IgD-negative memory B cell (primary cell): ENCODE measurements at regions not wholly inside any gene's neighbourhood (a gene's known extent, or its start where the extent isn't known, plus 50 kb on each side); places are given as distances from the start of the nearest gene placed in this dataset.
"Not testable (repeated sequence)": the region's sequence is repeated elsewhere in the genome, so short reads cannot be mapped to it uniquely, and the experiment has no call there.

ENCODE experiments used
- H3K27ac Mint-ChIP-seq, 3 donors: one replicate each; pipeline ENCODE4 v1.8.0; 2020 to 2022; ENCODE audit warnings: mild to moderate bottlenecking in 3 of 3, mixed read lengths in 3 of 3, moderate library complexity in 1 of 3
- H3K27me3 Mint-ChIP-seq: one replicate; pipeline ENCODE4 v1.8.0; 2021; ENCODE audit warnings: mixed read lengths
- H3K36me3 Mint-ChIP-seq: one replicate; pipeline ENCODE4 v1.8.0; 2020; ENCODE audit warnings: mild to moderate bottlenecking, mixed read lengths
- H3K4me1 Mint-ChIP-seq, 3 donors: one replicate each; pipeline ENCODE4 v1.8.0; 2020 to 2022; ENCODE audit warnings: mixed read lengths in 3 of 3, mild to moderate bottlenecking in 1 of 3
- H3K4me3 Mint-ChIP-seq, 4 donors: one replicate each; pipeline ENCODE4 v1.8.0; 2020 to 2022; ENCODE audit warnings: mild to moderate bottlenecking in 4 of 4, mixed read lengths in 4 of 4, moderate library complexity in 3 of 4
- H3K9me3 Mint-ChIP-seq, 3 donors: one replicate each; pipeline ENCODE4 v1.8.0; 2020 to 2021; ENCODE audit warnings: mixed read lengths in 3 of 3, mild to moderate bottlenecking in 1 of 3

GRCh38 chr7:108627476-108628051, 57.9 kb downstream of the DNAJB9 start:
- no peak overlapping the region for H3K27ac Mint-ChIP-seq
- H3K4me1 Mint-ChIP-seq, result peaks cover 0 to 3% (median 0%) of the 10 kb centered on the region in 3 donors
- no peaks in the 10 kb centered on the region for H3K36me3 Mint-ChIP-seq
- no peak overlapping the region for H3K4me3 Mint-ChIP-seq
- peaks cover 21% of the 10 kb centered on the region for H3K27me3 Mint-ChIP-seq
- no peaks in the 10 kb centered on the region for H3K9me3 Mint-ChIP-seq

- Mint-ChIP-seq H3K27ac (no peak overlapping the region), H3K27me3 (peaks cover 17% of the 10 kb centered on the region), H3K36me3 (no peaks in the 10 kb centered on the region), H3K4me1 (no peaks in the 10 kb centered on the region), H3K9me3 (no peaks in the 10 kb centered on the region), H3K4me3 (no peak overlapping the region)
Observed at GRCh38 chr7:108628678-108629077, 59.0 kb downstream of the DNAJB9 start.

GRCh38 chr7:108629651-108630400, 60.2 kb downstream of the DNAJB9 start:
- Mint-ChIP-seq H3K36me3 (no peaks in the 10 kb centered on the region), H3K9me3 (peaks cover 0 to 3% (median 0%) of the 10 kb centered on the region in 3 donors), H3K4me3 (no peak overlapping the region), H3K4me1 (no peaks in the 10 kb centered on the region), H3K27ac (no peak overlapping the region), H3K27me3 (peaks cover 10% of the 10 kb centered on the region)

- Mint-ChIP-seq H3K27me3 (peaks cover 6% of the 10 kb centered on the region), H3K4me1 (no peaks in the 10 kb centered on the region), H3K9me3 (peaks cover 0 to 8% (median 2%) of the 10 kb centered on the region in 3 donors), H3K27ac (no peak overlapping the region), H3K4me3 (no peak overlapping the region), H3K36me3 (no peaks in the 10 kb centered on the region)
Observed at GRCh38 chr7:108634036-108634435, 64.4 kb downstream of the DNAJB9 start.

GRCh38 chr7:108634535-108634934, 64.9 kb downstream of the DNAJB9 start:
- H3K4me3 Mint-ChIP-seq, result no peak overlapping the region
- peaks cover 6% of the 10 kb centered on the region for H3K27me3 Mint-ChIP-seq
- peaks cover 0 to 8% (median 2%) of the 10 kb centered on the region in 3 donors for H3K9me3 Mint-ChIP-seq
- H3K4me1 Mint-ChIP-seq, result no peaks in the 10 kb centered on the region
- H3K36me3 Mint-ChIP-seq, result no peaks in the 10 kb centered on the region
- H3K27ac Mint-ChIP-seq, result no peak overlapping the region

- Mint-ChIP-seq H3K9me3 (peaks cover 0 to 8% (median 5%) of the 10 kb centered on the region in 3 donors), H3K27me3 (peaks cover 6% of the 10 kb centered on the region), H3K4me1 (no peaks in the 10 kb centered on the region), H3K36me3 (no peaks in the 10 kb centered on the region), H3K4me3 (no peak overlapping the region), H3K27ac (no peak overlapping the region)
Observed at GRCh38 chr7:108637049-108637621, 67.5 kb downstream of the DNAJB9 start.

GRCh38 chr7:108642126-108642525, 72.5 kb downstream of the DNAJB9 start:
- Mint-ChIP-seq H3K9me3 (peaks cover 0 to 3% (median 0%) of the 10 kb centered on the region in 3 donors), H3K27ac (no peak overlapping the region), H3K36me3 (no peaks in the 10 kb centered on the region), H3K4me3 (no peak overlapping the region), H3K27me3 (peaks cover 5% of the 10 kb centered on the region), H3K4me1 (no peaks in the 10 kb centered on the region)

- H3K9me3 Mint-ChIP-seq, result peaks cover 0 to 3% (median 0%) of the 10 kb centered on the region in 3 donors
- H3K36me3 Mint-ChIP-seq, result no peaks in the 10 kb centered on the region
- peaks cover 2% of the 10 kb centered on the region for H3K27me3 Mint-ChIP-seq
- no peak overlapping the region for H3K4me3 Mint-ChIP-seq
- H3K4me1 Mint-ChIP-seq, result no peaks in the 10 kb centered on the region
- no peak overlapping the region for H3K27ac Mint-ChIP-seq
Observed at GRCh38 chr7:108643136-108643535, 73.5 kb downstream of the DNAJB9 start.

- H3K27me3 Mint-ChIP-seq, result no peaks in the 10 kb centered on the region
- H3K4me3 Mint-ChIP-seq, result no peak overlapping the region
- H3K27ac Mint-ChIP-seq, result no peak overlapping the region
- no peaks in the 10 kb centered on the region for H3K9me3 Mint-ChIP-seq
- no peaks in the 10 kb centered on the region for H3K36me3 Mint-ChIP-seq
- no peaks in the 10 kb centered on the region for H3K4me1 Mint-ChIP-seq
Observed at GRCh38 chr7:108648989-108649388, 79.3 kb downstream of the DNAJB9 start.

- no peaks in the 10 kb centered on the region for H3K36me3 Mint-ChIP-seq
- H3K27ac Mint-ChIP-seq, result no peak overlapping the region
Observed at GRCh38 chr7:108650467-108650866, 80.8 kb downstream of the DNAJB9 start.

GRCh38 chr7:108652886-108653285, 83.2 kb downstream of the DNAJB9 start:
- no peaks in the 10 kb centered on the region for H3K4me1 Mint-ChIP-seq
- no peaks in the 10 kb centered on the region for H3K9me3 Mint-ChIP-seq
- no peak overlapping the region for H3K27ac Mint-ChIP-seq
- no peaks in the 10 kb centered on the region for H3K36me3 Mint-ChIP-seq
- H3K27me3 Mint-ChIP-seq, result no peaks in the 10 kb centered on the region
- no peak overlapping the region for H3K4me3 Mint-ChIP-seq

More at GRCh38 chr7:108650467-108650866, 80.8 kb downstream of the DNAJB9 start:
- no peaks in the 10 kb centered on the region for H3K27me3 Mint-ChIP-seq
- no peaks in the 10 kb centered on the region for H3K9me3 Mint-ChIP-seq
- H3K4me3 Mint-ChIP-seq, result no peak overlapping the region
- no peaks in the 10 kb centered on the region for H3K4me1 Mint-ChIP-seq

GRCh38 chr7:108653526-108653925, 83.9 kb downstream of the DNAJB9 start:
- H3K27ac Mint-ChIP-seq, result no peak overlapping the region
- H3K4me1 Mint-ChIP-seq, result no peaks in the 10 kb centered on the region
- H3K36me3 Mint-ChIP-seq, result no peaks in the 10 kb centered on the region
- H3K27me3 Mint-ChIP-seq, result no peaks in the 10 kb centered on the region
- H3K9me3 Mint-ChIP-seq, result no peaks in the 10 kb centered on the region
- no peak overlapping the region for H3K4me3 Mint-ChIP-seq

GRCh38 chr7:108657140-108657726, 87.6 kb downstream of the DNAJB9 start:
- H3K9me3 Mint-ChIP-seq, H3K27ac Mint-ChIP-seq, H3K4me3 Mint-ChIP-seq, H3K36me3 Mint-ChIP-seq, H3K27me3 Mint-ChIP-seq, H3K4me1 Mint-ChIP-seq: not testable (repeated sequence)

- H3K9me3 Mint-ChIP-seq, result no peaks in the 10 kb centered on the region
- H3K27ac Mint-ChIP-seq, result no peak overlapping the region
- peaks cover 2% of the 10 kb centered on the region for H3K27me3 Mint-ChIP-seq
- H3K4me3 Mint-ChIP-seq, result no peak overlapping the region
- no peaks in the 10 kb centered on the region for H3K36me3 Mint-ChIP-seq
- H3K4me1 Mint-ChIP-seq, result no peaks in the 10 kb centered on the region
Observed at GRCh38 chr7:108659261-108659660, 89.6 kb downstream of the DNAJB9 start.

GRCh38 chr7:108659867-108660266, 90.2 kb downstream of the DNAJB9 start:
- Mint-ChIP-seq H3K4me3 (no peak overlapping the region), H3K9me3 (no peaks in the 10 kb centered on the region), H3K27me3 (peaks cover 2% of the 10 kb centered on the region), H3K4me1 (no peaks in the 10 kb centered on the region), H3K36me3 (no peaks in the 10 kb centered on the region), H3K27ac (no peak overlapping the region)
